ENCODE measurements at regions not wholly inside any gene's neighbourhood (a gene's known extent, or its start where the extent isn't known, plus 50 kb on each side); places are given as distances from the start of the nearest gene placed in this dataset.

- no peak overlapping the region for H3K27ac Mint-ChIP-seq (ENCODE audit: low read depth, unreplicated experiment)
- intact Hi-C loops (cut with micrococcal nuclease): no loop called here
- CTCF ChIA-PET: interaction anchor here (0.6 kb wide), 1 partner anchor 133 kb away, joined by 4 read pairs; no protein-coding TSS in a partner anchor
- no peaks in the 10 kb centered on the region for H3K4me1 Mint-ChIP-seq (ENCODE audit: insufficient read depth, unreplicated experiment)
- H3K9me3 Mint-ChIP-seq (ENCODE audit: unreplicated experiment): peaks cover 4% of the 10 kb centered on the region
- POLR2A ChIA-PET: interaction anchor here (0.8 to 1.3 kb wide), 3 partner anchors 14 to 101 kb away, joined by 3 read pairs; no protein-coding TSS in a partner anchor
- H3K27me3 Mint-ChIP-seq (ENCODE audit: insufficient read depth, unreplicated experiment): no peaks in the 10 kb centered on the region
- no TSS peak for BruUV-seq (replicated peaks)
- no peaks in the 10 kb centered on the region for H3K36me3 Mint-ChIP-seq (ENCODE audit: insufficient read depth, unreplicated experiment)
- no peak for TF ChIP-seq CTCF (IDR thresholded peaks at IDR 0.05; ENCODE audit: unreplicated experiment)
- H3K4me3 Mint-ChIP-seq (ENCODE audit: unreplicated experiment): no peak overlapping the region
- DNase-seq (ENCODE audit: unreplicated experiment): no peak
These were observed 2178.2 kb downstream of the ARAP2 start for GRCh38 chr4:34066126-34066525.

- Mint-ChIP-seq H3K27me3 (ENCODE audit: insufficient read depth, unreplicated experiment) (no peaks in the 10 kb centered on the region), H3K9me3 (ENCODE audit: unreplicated experiment) (no peaks in the 10 kb centered on the region), H3K27ac (ENCODE audit: low read depth, unreplicated experiment) (peak overlapping the region; percentile 66), H3K36me3 (ENCODE audit: insufficient read depth, unreplicated experiment) (no peaks in the 10 kb centered on the region), H3K4me3 (ENCODE audit: unreplicated experiment) (no peak overlapping the region), H3K4me1 (ENCODE audit: insufficient read depth, unreplicated experiment) (peaks cover 8% of the 10 kb centered on the region)
- ChIA-PET CTCF (no interaction called here), POLR2A (no interaction called here)
- BruUV-seq (replicated peaks): no TSS peak
- TF ChIP-seq CTCF (IDR thresholded peaks at IDR 0.05; ENCODE audit: unreplicated experiment): no peak
- no peak for DNase-seq (ENCODE audit: unreplicated experiment)
- intact Hi-C loops (cut with micrococcal nuclease): no loop called here
These were observed 2152.9 kb downstream of the ARAP2 start for GRCh38 chr4:34091451-34091850.

GRCh38 chr4:34094114-34094513, 2150.2 kb downstream of the ARAP2 start:
- Mint-ChIP-seq H3K27ac (ENCODE audit: low read depth, unreplicated experiment) (no peak overlapping the region), H3K9me3 (ENCODE audit: unreplicated experiment) (no peaks in the 10 kb centered on the region), H3K27me3 (ENCODE audit: insufficient read depth, unreplicated experiment) (no peaks in the 10 kb centered on the region), H3K4me3 (ENCODE audit: unreplicated experiment) (no peak overlapping the region), H3K36me3 (ENCODE audit: insufficient read depth, unreplicated experiment) (no peaks in the 10 kb centered on the region), H3K4me1 (ENCODE audit: insufficient read depth, unreplicated experiment) (peaks cover 8% of the 10 kb centered on the region)
- ChIA-PET CTCF (no interaction called here), POLR2A (interaction anchor here (0.7 kb wide), 1 partner anchor 285 kb away, joined by 3 read pairs; no protein-coding TSS in a partner anchor)
- no peak for DNase-seq (ENCODE audit: unreplicated experiment)
- BruUV-seq (replicated peaks): no TSS peak
- TF ChIP-seq CTCF (IDR thresholded peaks at IDR 0.05; ENCODE audit: unreplicated experiment): no peak
- intact Hi-C loops (cut with micrococcal nuclease): no loop called here

GRCh38 chr4:34105311-34105710, 2139.0 kb downstream of the ARAP2 start:
- peaks cover 10% of the 10 kb centered on the region for H3K4me1 Mint-ChIP-seq (ENCODE audit: insufficient read depth, unreplicated experiment)
- H3K27ac Mint-ChIP-seq (ENCODE audit: low read depth, unreplicated experiment): peak overlapping the region; percentile 49
- H3K27me3 Mint-ChIP-seq (ENCODE audit: insufficient read depth, unreplicated experiment): no peaks in the 10 kb centered on the region
- TF ChIP-seq CTCF (IDR thresholded peaks at IDR 0.05; ENCODE audit: unreplicated experiment): no peak
- H3K9me3 Mint-ChIP-seq (ENCODE audit: unreplicated experiment): no peaks in the 10 kb centered on the region
- DNase-seq (ENCODE audit: unreplicated experiment): peak; percentile 47
- intact Hi-C loops (cut with micrococcal nuclease): no loop called here
- POLR2A ChIA-PET: no interaction called here
- no peaks in the 10 kb centered on the region for H3K36me3 Mint-ChIP-seq (ENCODE audit: insufficient read depth, unreplicated experiment)
- BruUV-seq (replicated peaks): no TSS peak
- H3K4me3 Mint-ChIP-seq (ENCODE audit: unreplicated experiment): no peak overlapping the region
- CTCF ChIA-PET: no interaction called here

Measured in MCF 10A (cell line).